IMR-90 (cell line): ENCODE measurements at regions not wholly inside any gene's neighbourhood (a gene's known extent, or its start where the extent isn't known, plus 50 kb on each side); places are given as distances from the start of the nearest gene placed in this dataset.

ENCODE experiments used
- ATAC-seq: fragments of 200-7000 bp; cut with Tn5 transposase; 2 replicates; pipeline ENCODE4 v1.9.1; 2020; ENCODE audit warnings: low read depth, mild to moderate bottlenecking, moderate library complexity
- BruUV-seq: library from RNA; stranded (reverse); fragments of 400-500 nt; replicated peaks from 2 replicates; lab custom pipeline; 2021; lab: Mats Ljungman, UMichigan
- CTCF ChIA-PET: fragments of 300-600 bp; formaldehyde crosslinking; extraction: SDS; loops from one replicate; lab custom pipeline; 2021; ENCODE audit warnings: antibody characterized with exemption; lab: Yijun Ruan, JAX
- POLR2A ChIA-PET: fragments of 300-600 bp; sonication (Branson Sonifier 250); formaldehyde crosslinking; loops from one replicate; lab custom pipeline; 2022; ENCODE audit warnings: antibody characterized with exemption; ENCODE audit not compliant: unreplicated experiment; lab: Charles Lee
- DNase-seq: peaks from one replicate; pipeline ENCODE4 v3.0.0; 2013
- H2AFZ ChIP-seq: replicated peaks from 2 replicates; pipeline ENCODE3; 2013; ENCODE audit warnings: low read length, mild to moderate bottlenecking; ENCODE audit not compliant: poor library complexity
- H2AK5ac ChIP-seq: 2 replicates; pipeline ENCODE4 v1.6.1; 2013; ENCODE audit warnings: low read depth, low read length, inconsistent platforms
- H2AK9ac ChIP-seq: replicated peaks from 2 replicates; pipeline ENCODE3; 2013; ENCODE audit warnings: mild to moderate bottlenecking, low read depth, low read length, moderate library complexity; ENCODE audit not compliant: poor library complexity
- H2BK120ac ChIP-seq: 2 replicates; pipeline ENCODE4 v1.6.1; 2013; ENCODE audit warnings: low read depth, low read length, inconsistent platforms
- H2BK15ac ChIP-seq: 3 replicates; pipeline ENCODE4 v1.6.1; 2013; ENCODE audit warnings: low read depth, low read length, inconsistent platforms
- H2BK20ac ChIP-seq: 2 replicates; pipeline ENCODE4 v1.6.1; 2013; ENCODE audit warnings: low read depth, mild to moderate bottlenecking, inconsistent platforms, low read length, moderate library complexity
- H2BK5ac ChIP-seq: 2 replicates; pipeline ENCODE4 v1.6.1; 2013; ENCODE audit warnings: mild to moderate bottlenecking, low read depth, low read length, inconsistent platforms; ENCODE audit not compliant: poor library complexity, severe bottlenecking
- H3K14ac ChIP-seq: replicated peaks from 2 replicates; pipeline ENCODE4 v1.6.1; 2013; ENCODE audit warnings: low read depth, low read length, inconsistent platforms
- H3K18ac ChIP-seq: 2 replicates; pipeline ENCODE4 v1.6.1; 2013; ENCODE audit warnings: low read depth, low read length, control low read depth
- H3K23ac ChIP-seq: 2 replicates; pipeline ENCODE4 v1.6.1; 2013; ENCODE audit warnings: low read depth, low read length, inconsistent platforms
- H3K27ac ChIP-seq: 2 replicates; pipeline ENCODE4 v1.5.1; 2013; ENCODE audit warnings: mild to moderate bottlenecking, control low read depth, low read length; ENCODE audit not compliant: insufficient read depth
- H3K27me3 ChIP-seq: 2 replicates; pipeline ENCODE4 v1.6.1; 2013; ENCODE audit warnings: low read length; ENCODE audit not compliant: control insufficient read depth, insufficient read depth
- H3K36me3 ChIP-seq: 2 replicates; pipeline ENCODE4 v1.6.1; 2013; ENCODE audit warnings: low read length, mixed read lengths; ENCODE audit not compliant: control insufficient read depth, insufficient read depth
- H3K4ac ChIP-seq: 2 replicates; pipeline ENCODE4 v1.6.1; 2013; ENCODE audit warnings: low read depth, low read length, inconsistent platforms
- H3K4me1 ChIP-seq: 2 replicates; pipeline ENCODE4 v1.6.1; 2013; ENCODE audit warnings: low read length, mixed read lengths; ENCODE audit not compliant: control insufficient read depth, insufficient read depth
- H3K4me2 ChIP-seq: 2 replicates; pipeline ENCODE4 v1.6.1; 2013; ENCODE audit warnings: low read depth, mild to moderate bottlenecking, control low read depth, low read length, moderate library complexity
- H3K4me3 ChIP-seq: 2 replicates; pipeline ENCODE4 v1.5.1; 2013; ENCODE audit warnings: low read depth, mild to moderate bottlenecking, control low read depth, low read length, moderate library complexity; ENCODE audit not compliant: insufficient read depth
- H3K56ac ChIP-seq: 2 replicates; pipeline ENCODE4 v1.6.1; 2013; ENCODE audit warnings: low read length, inconsistent platforms; ENCODE audit not compliant: insufficient read depth; ENCODE audit errors: extremely low read depth
- H3K79me1 ChIP-seq, 2 experiments: 2 replicates each; pipeline ENCODE4 v1.6.1; 2013; ENCODE audit warnings: low read length in 2 of 2, inconsistent platforms in 1 of 2, low read depth in 1 of 2
- H3K9ac ChIP-seq: 2 replicates; pipeline ENCODE4 v1.6.1; 2013; ENCODE audit warnings: low read depth, low read length, control low read depth
- H3K9me1 ChIP-seq: 2 replicates; pipeline ENCODE4 v1.6.1; 2013; ENCODE audit warnings: low read length, inconsistent platforms; ENCODE audit not compliant: insufficient read depth
- H3K9me3 ChIP-seq: 2 replicates; pipeline ENCODE4 v1.6.1; 2013; ENCODE audit warnings: low read length; ENCODE audit not compliant: control insufficient read depth, insufficient read depth
- H4K20me1 ChIP-seq: 2 replicates; pipeline ENCODE4 v1.6.1; 2013; ENCODE audit warnings: low read length, inconsistent platforms; ENCODE audit not compliant: insufficient read depth
- H4K5ac ChIP-seq: 2 replicates; pipeline ENCODE4 v1.6.1; 2013; ENCODE audit warnings: mild to moderate bottlenecking, low read depth, low read length, control low read depth
- H4K8ac ChIP-seq, 2 experiments: 2 replicates each; pipeline ENCODE4 v1.6.1; 2013; ENCODE audit warnings: low read depth in 2 of 2, low read length in 2 of 2, control low read depth in 1 of 2, inconsistent platforms in 1 of 2
- H4K91ac ChIP-seq: 2 replicates; pipeline ENCODE4 v1.6.1; 2013; ENCODE audit warnings: low read depth, low read length, inconsistent platforms; ENCODE audit not compliant: insufficient read depth
- CTCF ChIP-seq: conservative IDR thresholded peaks from 2 replicates; pipeline ENCODE4 v1.5.1; 2012; ENCODE audit warnings: mild to moderate bottlenecking, low read depth, low read length, improper control_type of control experiment
- MXI1 ChIP-seq: IDR thresholded peaks from 2 replicates; pipeline ENCODE4 v1.6.1; 2012; ENCODE audit warnings: low read depth, mild to moderate bottlenecking, low read length, moderate library complexity, borderline replicate concordance
- POLR2A ChIP-seq: IDR thresholded peaks from 2 replicates; pipeline ENCODE4 v1.6.1; 2012; ENCODE audit warnings: mild to moderate bottlenecking, low read depth, low read length
- RAD21 ChIP-seq: IDR thresholded peaks from 2 replicates; pipeline ENCODE4 v1.6.1; 2012; ENCODE audit warnings: low read length, improper control_type of control experiment
- RCOR1 ChIP-seq: IDR thresholded peaks from 2 replicates; pipeline ENCODE4 v1.6.1; 2012; ENCODE audit warnings: mild to moderate bottlenecking, low read length, improper control_type of control experiment; ENCODE audit not compliant: insufficient replicate concordance
- SMC3 ChIP-seq: fragments of 150-350 bp; IDR thresholded peaks from 2 replicates; pipeline ENCODE4 v1.6.1; 2016; ENCODE audit warnings: low read depth, mild to moderate bottlenecking, antibody characterized with exemption, low read length, moderate library complexity
- dilution Hi-C: fragments of 300-500 bp; cut with HindIII; formaldehyde crosslinking; loops from one replicate; pipeline ENCODE4 v1.14.3; 2018; ENCODE audit warnings: low sequenced_read_pairs; ENCODE audit not compliant: unreplicated experiment
- in situ Hi-C: fragments of 300-500 bp; cut with MboI; formaldehyde crosslinking; loops from 3 replicates; pipeline ENCODE4 v1.14.3; 2019; ENCODE audit warnings: low sequenced_read_pairs, inconsistent platforms, mixed read lengths
- intact Hi-C: fragments of 100-400 bp; cut with micrococcal nuclease; formaldehyde crosslinking; loops from 2 replicates; pipeline ENCODE4 v1.10.0; 2022

DNA sequence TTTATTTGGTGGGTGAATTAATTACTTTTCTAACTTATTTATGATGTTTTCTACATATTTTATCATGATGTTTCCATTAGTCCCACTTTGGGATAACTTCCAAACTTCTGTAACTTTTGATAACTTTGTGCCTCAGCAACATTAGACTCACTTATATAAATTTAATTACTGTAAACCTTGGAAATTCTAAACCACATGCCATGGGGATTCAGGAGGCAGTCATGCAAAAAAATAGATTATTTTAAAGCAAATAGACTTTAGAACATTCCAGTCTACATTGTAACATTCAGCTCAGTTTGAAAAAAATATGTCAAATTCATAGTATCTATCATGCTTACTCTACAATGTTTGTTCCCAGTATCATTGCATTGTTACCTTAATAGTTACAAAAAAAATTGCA is 728.5 kb upstream of the NRXN1 start:
- Histone ChIP-seq H3K27me3 (no peaks in the 10 kb centered on the region), H3K4me1 (no peaks in the 10 kb centered on the region), H3K14ac (no peak overlapping the region), H2BK5ac (no peak overlapping the region), H2BK120ac (no peak overlapping the region), H3K9me3 (no peaks in the 10 kb centered on the region), H2AK5ac (no peak overlapping the region), H4K91ac (no peak overlapping the region), H2BK15ac (no peak overlapping the region), H3K56ac (no peak overlapping the region), H3K9ac (no peak overlapping the region), H3K18ac (no peak overlapping the region), H3K23ac (no peak overlapping the region), H3K36me3 (no peaks in the 10 kb centered on the region), H2AK9ac (no peak overlapping the region), H2AFZ (no peak overlapping the region), H3K27ac (no peak overlapping the region), H4K8ac (no peak overlapping the region), H3K4ac (no peak overlapping the region), H3K4me3 (no peak overlapping the region), H4K5ac (no peak overlapping the region), H3K9me1 (no peaks in the 10 kb centered on the region), H3K4me2 (no peak overlapping the region), H2BK20ac (no peak overlapping the region), H4K20me1 (no peaks in the 10 kb centered on the region), H3K79me1 (no peaks in the 10 kb centered on the region)
- POLR2A ChIA-PET: no interaction called here
- BruUV-seq: no TSS peak
- no peak for ATAC-seq
- dilution Hi-C loops (no loop called here), intact Hi-C loops (no loop called here), in situ Hi-C loops (no loop called here)
- TF ChIP-seq CTCF (no peak), SMC3 (no peak), MXI1 (no peak), RAD21 (no peak), POLR2A (no peak), RCOR1 (no peak)
- DNase-seq: no peak
- CTCF ChIA-PET: no interaction called here
